H7 (cell line): ENCODE measurements at regions not wholly inside any gene's neighbourhood (a gene's known extent, or its start where the extent isn't known, plus 50 kb on each side); places are given as distances from the start of the nearest gene placed in this dataset.

Source experiments
- DNase-seq: peaks from one replicate; pipeline ENCODE4 v3.0.0; 2012
- H3K27me3 ChIP-seq: 2 replicates; pipeline ENCODE4 v1.6.0; 2011; ENCODE audit warnings: mild to moderate bottlenecking, low read length; ENCODE audit not compliant: control insufficient read depth, insufficient read depth
- H3K36me3 ChIP-seq: replicated peaks from 2 replicates; pipeline ENCODE4 v1.5.1; 2011; ENCODE audit warnings: low read length; ENCODE audit not compliant: control insufficient read depth, insufficient read depth
- H3K4me3 ChIP-seq: 2 replicates; pipeline ENCODE4 v1.5.1; 2011; ENCODE audit warnings: low read depth, mild to moderate bottlenecking, control low read depth, low read length, moderate library complexity; ENCODE audit not compliant: insufficient read depth

DNA sequence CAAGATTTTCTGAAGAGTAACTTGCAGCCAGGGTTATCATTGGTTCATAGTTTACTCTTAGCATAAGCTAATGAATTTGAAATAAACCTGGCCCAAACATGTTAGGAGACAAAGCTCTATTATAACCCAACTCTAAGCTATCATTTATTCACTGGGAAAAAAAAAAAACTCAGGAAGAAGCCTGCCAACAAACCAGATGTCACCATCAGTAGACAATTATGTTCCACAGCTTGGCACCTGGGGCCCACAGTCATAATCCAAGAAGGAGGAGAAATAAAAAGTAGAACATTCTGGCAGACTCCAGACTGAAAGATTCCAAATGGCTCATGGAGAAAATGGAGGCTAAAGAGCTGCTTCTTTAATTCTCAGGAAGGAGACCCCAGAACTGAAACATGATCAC, 100.0 kb upstream of the CNR1 start:
- Histone ChIP-seq H3K36me3 (no peaks in the 10 kb centered on the region), H3K27me3 (no peaks in the 10 kb centered on the region), H3K4me3 (no peak overlapping the region)
- no peak for DNase-seq

DNA sequence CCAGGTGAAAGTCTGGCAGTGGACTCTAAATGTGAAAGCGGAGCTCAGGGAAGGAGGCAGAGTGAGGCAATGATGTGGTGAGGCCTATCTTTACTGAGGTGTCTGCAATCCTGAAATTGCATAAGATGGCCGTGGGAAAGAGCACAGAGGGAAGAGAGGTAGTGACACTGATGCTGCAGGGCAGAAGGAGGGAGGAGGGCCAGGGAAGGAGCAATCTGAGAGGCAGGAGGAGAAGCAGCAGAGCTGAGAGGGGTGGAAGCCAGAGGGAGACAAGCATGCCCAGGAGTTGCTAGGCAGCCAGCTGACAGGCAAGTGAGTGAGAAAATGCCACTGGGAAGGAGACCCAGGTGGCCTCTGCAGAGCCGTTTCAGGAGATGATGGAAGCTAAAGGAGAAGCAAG, 97.4 kb upstream of the CNR1 start:
- no peak overlapping the region for H3K4me3 ChIP-seq
- H3K36me3 ChIP-seq, result no peaks in the 10 kb centered on the region
- H3K27me3 ChIP-seq, result no peaks in the 10 kb centered on the region
- no peak for DNase-seq

DNA sequence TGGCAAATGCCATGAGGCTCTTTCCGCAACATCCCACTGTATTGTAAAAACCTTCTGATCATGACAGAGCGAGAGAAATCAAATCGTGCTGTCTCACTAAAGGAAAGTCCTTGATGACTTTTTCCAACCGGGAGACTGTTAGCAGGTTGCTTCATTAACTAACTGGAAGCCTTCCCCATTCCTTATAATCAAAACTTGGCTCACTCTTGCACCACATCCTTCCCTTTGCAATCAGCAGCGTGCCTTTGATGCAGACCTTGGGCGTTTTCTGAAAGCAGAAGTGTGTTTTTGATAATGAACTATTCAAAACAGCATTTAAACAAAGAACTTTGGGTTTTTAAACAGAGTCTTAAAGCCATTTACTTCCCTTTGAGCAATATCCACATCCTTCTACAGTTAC, 96.2 kb upstream of the CNR1 start:
- Histone ChIP-seq H3K27me3 (no peaks in the 10 kb centered on the region), H3K4me3 (no peak overlapping the region), H3K36me3 (no peaks in the 10 kb centered on the region)
- DNase-seq, result no peak

DNA sequence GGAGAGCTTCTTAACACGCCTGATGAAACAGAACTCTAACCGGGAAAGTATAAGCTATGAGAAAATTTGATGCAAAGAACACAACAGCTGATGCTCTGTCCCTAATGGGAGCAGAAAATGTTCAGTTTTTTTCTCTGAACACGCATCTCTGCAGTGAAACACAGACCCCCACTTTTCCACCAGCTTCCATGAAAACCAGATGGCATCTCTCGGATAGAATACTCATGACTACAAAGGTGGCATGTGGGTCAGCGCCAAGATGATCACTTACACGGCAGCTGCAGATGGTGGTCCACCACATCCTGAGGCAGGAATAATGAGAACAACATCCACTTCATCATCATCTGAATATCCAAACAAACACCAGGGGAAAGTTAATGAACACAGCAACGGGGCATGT, 85.2 kb upstream of the CNR1 start:
- Histone ChIP-seq H3K4me3 (no peak overlapping the region), H3K27me3 (no peaks in the 10 kb centered on the region), H3K36me3 (no peaks in the 10 kb centered on the region)
- no peak for DNase-seq

DNA sequence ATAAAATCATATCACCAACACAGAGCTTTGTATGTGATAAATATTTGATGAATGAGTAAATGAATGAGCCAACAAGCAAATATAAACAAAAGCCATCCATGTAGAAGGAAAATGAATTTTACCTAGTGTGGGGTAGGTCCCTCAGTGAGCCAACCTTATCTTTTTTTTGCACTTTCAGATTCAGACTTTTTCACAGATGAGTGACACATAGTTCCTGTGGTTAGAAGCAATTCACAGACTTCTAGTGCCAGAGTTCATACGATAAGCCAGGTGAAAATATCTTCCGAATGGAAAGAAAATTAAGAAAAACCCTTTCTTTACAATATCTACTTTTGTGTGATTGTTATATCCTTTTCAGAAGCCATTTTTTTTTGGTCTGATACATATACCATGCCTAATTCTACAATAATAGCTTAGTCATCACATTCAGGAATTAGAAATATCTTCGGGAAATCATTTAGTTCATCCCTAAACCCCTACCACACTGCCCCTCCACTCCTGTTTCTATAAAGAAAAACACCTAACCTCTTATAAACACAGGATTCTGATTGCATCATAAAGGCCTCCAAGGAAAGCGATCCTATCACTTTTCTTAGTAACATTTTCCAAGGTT, 82.7 kb upstream of the CNR1 start:
- no peak for DNase-seq
- Histone ChIP-seq H3K27me3 (no peaks in the 10 kb centered on the region), H3K36me3 (no peaks in the 10 kb centered on the region), H3K4me3 (no peak overlapping the region)

DNA sequence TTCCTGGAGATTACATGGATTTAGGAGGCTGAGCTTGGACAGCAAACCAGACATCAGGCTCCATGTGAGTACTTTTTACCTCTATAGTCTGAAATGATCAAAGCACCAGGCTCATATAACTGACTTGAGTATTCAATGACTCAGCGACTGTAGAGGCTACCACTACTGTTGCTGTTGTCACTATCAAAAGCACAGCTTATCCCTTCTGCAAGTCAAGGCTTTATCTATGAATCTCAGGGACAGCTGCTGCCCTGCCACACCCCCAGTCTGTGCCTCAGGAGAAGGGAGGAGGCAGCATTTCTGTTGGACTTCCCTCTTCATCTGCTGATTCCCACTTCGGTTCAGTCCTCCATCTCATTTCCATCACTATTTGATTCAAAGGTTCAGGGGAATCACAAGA, 80.5 kb upstream of the CNR1 start:
- DNase-seq, result no peak
- Histone ChIP-seq H3K36me3 (no peaks in the 10 kb centered on the region), H3K4me3 (no peak overlapping the region), H3K27me3 (no peaks in the 10 kb centered on the region)

DNA sequence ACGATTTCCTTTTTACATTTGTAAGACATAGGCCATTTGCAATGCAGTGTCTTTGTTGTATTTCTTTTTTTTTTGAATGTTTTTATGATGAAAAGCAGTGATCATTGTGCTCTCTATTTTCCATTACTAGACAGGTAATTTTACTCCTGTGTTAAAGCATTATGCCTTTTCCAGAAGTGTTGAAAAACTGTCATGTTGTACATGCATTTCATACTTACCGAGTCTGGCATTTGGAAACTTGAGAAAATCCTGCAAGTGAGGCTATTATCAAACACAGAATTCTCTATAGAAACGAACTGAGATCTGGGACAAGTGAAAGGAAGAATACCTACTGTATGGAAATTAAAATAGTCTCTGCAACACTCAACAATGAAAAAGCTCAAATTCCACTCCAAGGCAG, 78.6 kb upstream of the CNR1 start:
- Histone ChIP-seq H3K36me3 (no peaks in the 10 kb centered on the region), H3K27me3 (no peaks in the 10 kb centered on the region), H3K4me3 (no peak overlapping the region)
- no peak for DNase-seq

DNA sequence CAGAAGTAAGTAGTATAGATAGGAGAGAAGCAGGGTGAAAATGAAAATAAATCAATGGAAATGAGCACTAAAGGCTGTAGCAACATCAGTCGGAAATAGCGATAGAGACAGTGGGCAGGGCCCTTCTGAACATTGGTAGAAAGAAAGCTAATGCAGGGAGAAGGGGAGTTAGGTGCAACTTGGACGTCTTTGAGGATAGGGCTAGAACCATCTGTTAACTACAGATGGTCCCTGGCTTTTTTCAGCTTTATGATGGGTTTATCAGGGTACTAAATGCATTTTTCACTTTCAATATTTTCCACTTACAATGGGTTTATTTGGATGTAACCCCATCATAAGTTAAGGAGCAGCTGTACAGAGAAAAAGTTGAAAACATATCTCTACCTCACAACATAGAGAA, 72.8 kb upstream of the CNR1 start:
- Histone ChIP-seq H3K36me3 (no peaks in the 10 kb centered on the region), H3K4me3 (no peak overlapping the region), H3K27me3 (no peaks in the 10 kb centered on the region)
- no peak for DNase-seq

DNA sequence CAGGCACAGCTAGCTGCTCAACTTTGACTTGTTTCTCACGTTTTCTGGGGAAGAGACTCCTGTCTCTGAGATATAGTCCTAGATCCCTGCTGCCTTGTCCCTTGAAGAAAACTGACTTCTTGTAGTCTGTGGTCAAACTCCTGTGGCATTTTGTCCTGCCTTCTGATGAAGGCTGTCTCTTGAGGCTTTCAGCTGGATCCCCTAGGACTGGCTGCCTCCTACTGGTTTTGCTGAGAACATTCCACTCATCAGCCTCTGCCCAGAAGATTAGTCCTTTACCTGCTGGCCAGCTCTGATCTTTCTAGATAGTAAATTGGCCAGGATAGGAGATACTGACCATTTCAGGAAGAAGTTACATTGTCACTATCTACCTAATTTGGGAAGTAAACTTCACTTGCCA, 71.9 kb upstream of the CNR1 start:
- no peaks in the 10 kb centered on the region for H3K36me3 ChIP-seq
- no peaks in the 10 kb centered on the region for H3K27me3 ChIP-seq
- peak; percentile 57 for DNase-seq
- no peak overlapping the region for H3K4me3 ChIP-seq

DNA sequence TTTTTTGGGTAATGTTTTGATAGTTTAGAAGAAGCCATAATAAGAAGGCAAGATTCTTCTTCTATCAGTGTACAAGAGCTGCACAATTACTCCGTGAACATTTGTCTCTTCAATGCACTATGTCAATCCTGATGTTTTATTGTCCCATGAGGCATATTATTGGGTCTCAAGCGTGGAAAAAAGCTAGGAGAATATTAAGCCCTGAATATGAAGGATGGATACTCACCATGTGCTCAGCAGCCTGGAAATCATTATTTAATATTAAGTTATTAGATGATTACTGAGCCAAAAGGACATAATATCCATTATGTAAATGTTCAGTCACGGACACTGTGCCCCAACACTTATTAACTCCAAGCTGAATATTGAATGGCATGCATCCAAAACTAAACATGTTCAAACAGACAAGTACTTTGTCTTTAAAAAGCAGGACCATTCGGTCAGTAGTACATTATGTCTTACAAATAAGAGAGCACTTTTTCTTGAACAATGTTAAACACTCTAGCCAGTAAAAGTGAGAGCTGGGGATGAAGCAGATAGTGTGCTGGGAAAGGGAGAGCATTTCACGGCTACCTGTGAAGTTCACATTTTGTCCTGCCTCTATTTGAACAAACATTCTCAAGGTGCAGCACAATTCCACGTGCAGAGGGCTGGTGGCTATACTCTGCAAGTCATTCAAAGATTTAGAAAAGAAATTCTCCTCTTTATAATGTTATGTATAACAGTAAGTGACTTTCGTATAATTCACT, 70.6 kb upstream of the CNR1 start:
- Histone ChIP-seq H3K36me3 (no peaks in the 10 kb centered on the region), H3K27me3 (no peaks in the 10 kb centered on the region), H3K4me3 (no peak overlapping the region)
- no peak for DNase-seq

DNA sequence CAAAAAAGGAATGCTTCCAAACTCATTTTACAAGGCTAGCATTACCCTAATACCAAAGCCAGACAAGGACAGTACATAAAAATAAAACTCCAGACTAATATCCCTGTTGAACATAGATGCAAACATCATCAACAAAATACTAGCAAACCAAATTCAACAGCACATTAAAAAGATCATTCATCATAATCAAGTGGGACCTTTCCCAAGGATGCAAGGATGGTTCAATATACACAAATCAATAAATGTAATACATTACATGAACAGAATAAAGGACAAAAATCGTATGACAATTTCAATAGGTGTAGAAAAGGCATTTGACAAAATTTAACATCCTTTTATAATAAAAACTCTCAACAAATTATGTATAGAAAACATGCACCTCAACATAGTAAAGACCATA, 66.6 kb upstream of the CNR1 start:
- Histone ChIP-seq H3K4me3 (no peak overlapping the region), H3K36me3 (no peaks in the 10 kb centered on the region), H3K27me3 (no peaks in the 10 kb centered on the region)
- DNase-seq, result no peak

DNA sequence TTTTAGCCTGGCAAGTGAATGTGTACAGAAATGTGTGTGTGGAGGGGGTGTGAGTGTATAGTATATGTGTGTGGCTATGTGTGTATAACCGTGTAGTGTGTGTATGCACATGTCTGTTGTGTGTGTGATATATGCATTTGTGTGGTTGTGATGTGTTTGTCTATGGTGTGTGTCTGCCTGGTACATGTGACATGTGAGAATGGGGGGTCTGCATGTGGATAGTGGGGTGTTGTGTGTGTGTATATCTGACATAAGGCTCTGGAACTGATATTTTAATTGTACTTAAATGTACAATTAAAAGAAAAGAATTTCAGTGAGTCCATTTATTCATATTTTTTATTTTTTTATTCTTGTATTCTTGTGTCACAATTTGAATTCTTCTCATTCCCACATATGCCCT, 57.2 kb upstream of the CNR1 start:
- no peaks in the 10 kb centered on the region for H3K27me3 ChIP-seq
- no peak overlapping the region for H3K4me3 ChIP-seq
- no peaks in the 10 kb centered on the region for H3K36me3 ChIP-seq
- no peak for DNase-seq

DNA sequence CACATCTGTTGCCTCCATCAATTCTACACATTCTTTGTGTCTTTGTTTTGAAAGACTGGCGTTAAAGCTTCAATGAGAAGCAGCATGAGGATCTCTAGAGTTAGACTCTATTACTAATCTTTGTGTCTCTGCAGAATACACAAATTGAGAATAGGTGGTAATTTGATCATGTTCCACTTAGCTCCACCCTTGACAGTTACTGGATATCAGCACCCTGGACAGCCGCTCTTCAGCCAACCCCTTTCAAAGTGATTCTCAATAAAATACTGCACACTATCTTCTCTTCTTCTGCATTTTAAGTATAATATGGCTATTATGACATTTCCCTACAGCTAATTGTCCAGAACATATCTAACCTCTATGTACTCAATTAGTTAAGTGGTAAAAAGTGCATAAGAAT, 54.3 kb upstream of the CNR1 start:
- peak; percentile 16 for DNase-seq

DNA sequence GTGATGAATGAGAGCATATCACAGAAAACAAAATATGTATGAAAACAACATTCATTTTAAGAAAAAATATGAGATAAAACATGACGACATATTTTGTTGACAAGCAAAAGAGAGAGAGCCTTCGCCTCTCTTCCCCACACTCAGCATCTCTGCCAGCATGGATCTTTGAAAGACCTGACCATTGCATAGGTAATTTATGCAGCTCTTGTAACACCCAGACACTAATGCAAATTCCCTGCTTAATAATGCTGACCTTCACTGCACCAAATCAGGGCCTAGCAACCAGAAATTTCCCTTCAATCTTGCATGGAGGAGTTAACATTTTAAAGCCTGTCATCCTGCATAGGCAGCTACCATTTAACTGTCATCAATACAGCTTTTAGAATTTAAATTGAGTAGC, 50.0 kb upstream of the CNR1 start:
- DNase-seq, result no peak
- H3K4me3 ChIP-seq, result no peak overlapping the region

More for the DNA sequence above, 54.3 kb upstream of the CNR1 start:
- Histone ChIP-seq H3K27me3 (no peaks in the 10 kb centered on the region), H3K36me3 (no peaks in the 10 kb centered on the region), H3K4me3 (no peak overlapping the region)

More for the DNA sequence above, 50.0 kb upstream of the CNR1 start:
- Histone ChIP-seq H3K27me3 (no peaks in the 10 kb centered on the region), H3K36me3 (no peaks in the 10 kb centered on the region)
